Keratinocyte (primary cell): ENCODE measurements at regions not wholly inside any gene's neighbourhood (a gene's known extent, or its start where the extent isn't known, plus 50 kb on each side); places are given as distances from the start of the nearest gene placed in this dataset.

Source experiments
- DNase-seq: peaks from one replicate; pipeline ENCODE4 v3.0.0-alpha.2; 2011; ENCODE audit warnings: low read depth, missing footprints, low spot score
- FAIRE-seq: peaks from 2 replicates; lab custom pipeline; 2011; peaks lifted over from hg19 to GRCh38; lab: Jason Lieb, UNC
- H2AFZ ChIP-seq: 2 replicates; pipeline ENCODE4 v1.6.0; 2012; ENCODE audit warnings: low read length, control low read depth, inconsistent platforms; ENCODE audit not compliant: control insufficient read depth
- H3K27ac ChIP-seq: 2 replicates; pipeline ENCODE4 v1.5.1; 2011; ENCODE audit warnings: low read length; ENCODE audit not compliant: control insufficient read depth, insufficient read depth
- H3K27me3 ChIP-seq: 3 replicates; pipeline ENCODE4 v1.6.0; 2011; ENCODE audit warnings: low read length; ENCODE audit not compliant: control insufficient read depth, insufficient read depth; ENCODE audit errors: extremely low read depth
- H3K36me3 ChIP-seq, 2 experiments: 2 replicates in 1 of 2; 3 replicates in 1 of 2; pipeline ENCODE4 v1.5.1; 2011; ENCODE audit warnings: low read length in 2 of 2, mild to moderate bottlenecking in 1 of 2; ENCODE audit not compliant: control insufficient read depth in 2 of 2, insufficient read depth in 2 of 2; ENCODE audit errors: extremely low read depth in 1 of 2
- H3K4me1 ChIP-seq: 3 replicates; pipeline ENCODE4 v1.5.1; 2011; ENCODE audit warnings: low read length; ENCODE audit not compliant: control insufficient read depth, insufficient read depth; ENCODE audit errors: extremely low read depth
- H3K4me2 ChIP-seq: 3 replicates; pipeline ENCODE4 v1.6.0; 2011; ENCODE audit warnings: low read depth, low read length; ENCODE audit not compliant: control insufficient read depth, insufficient read depth; ENCODE audit errors: extremely low read depth
- H3K4me3 ChIP-seq, 3 experiments: fragments of 200-600 bp in 1 of 3; sonication (generic) in 1 of 3; 2 replicates in 2 of 3; 3 replicates in 1 of 3; pipeline ENCODE4 v1.5.1; 2011 to 2016; ENCODE audit warnings: low read length in 3 of 3, mild to moderate bottlenecking in 3 of 3, control low read depth in 2 of 3, inconsistent platforms in 1 of 3, low read depth in 1 of 3, mixed read lengths in 1 of 3, mixed run types in 1 of 3, moderate library complexity in 1 of 3; ENCODE audit not compliant: control insufficient read depth in 2 of 3, insufficient read depth in 2 of 3; ENCODE audit errors: extremely low read depth in 1 of 3
- H3K79me2 ChIP-seq: 2 replicates; pipeline ENCODE4 v1.6.0; 2012; ENCODE audit warnings: low read length; ENCODE audit not compliant: control insufficient read depth, insufficient read depth
- H3K9ac ChIP-seq: 3 replicates; pipeline ENCODE4 v1.6.0; 2011; ENCODE audit warnings: low read length; ENCODE audit not compliant: control insufficient read depth, insufficient read depth; ENCODE audit errors: extremely low read depth
- H3K9me1 ChIP-seq: 3 replicates; pipeline ENCODE4 v1.6.0; 2011; ENCODE audit warnings: low read length; ENCODE audit not compliant: control insufficient read depth, insufficient read depth; ENCODE audit errors: extremely low read depth
- H3K9me3 ChIP-seq: 2 replicates; pipeline ENCODE4 v1.5.1; 2012; ENCODE audit warnings: low read depth, low read length; ENCODE audit not compliant: control insufficient read depth
- H4K20me1 ChIP-seq: 3 replicates; pipeline ENCODE4 v1.6.0; 2011; ENCODE audit warnings: low read length; ENCODE audit not compliant: control insufficient read depth, insufficient read depth; ENCODE audit errors: extremely low read depth
- EZH2 ChIP-seq: IDR thresholded peaks from one replicate; pipeline ENCODE4 v1.6.1; 2012; ENCODE audit warnings: inconsistent platforms, mild to moderate bottlenecking, low read length, moderate library complexity
- dilution Hi-C: fragments of 300-500 bp; cut with MboI; formaldehyde crosslinking; loops from one replicate; pipeline ENCODE4 v1.7.0; 2020; ENCODE audit warnings: low sequenced_read_pairs; ENCODE audit not compliant: extremely low pct_ligation_motif_present
- TF ChIP-seq, protein P1 (sequence below), 3 experiments: IDR thresholded peaks in 1 of 3; conservative IDR thresholded peaks in 1 of 3; optimal IDR thresholded peaks in 1 of 3; 2 replicates in 2 of 3; 3 replicates in 1 of 3; pipeline versions ENCODE3 to v1.5.1; 2011; ENCODE audit warnings: low read length in 3 of 3, mild to moderate bottlenecking in 3 of 3, moderate library complexity in 2 of 3, control low read depth in 1 of 3, inconsistent platforms in 1 of 3; ENCODE audit not compliant: insufficient read depth in 2 of 3; ENCODE audit errors: extremely low read depth in 1 of 3

GRCh38 chr13:85347251-85347650 is 452.0 kb downstream of the SLITRK6 start:
- no peak overlapping the region for H3K4me2 ChIP-seq
- no peak overlapping the region for H2AFZ ChIP-seq
- H3K4me3 ChIP-seq: no peak overlapping the region
- no peaks in the 10 kb centered on the region for H3K4me1 ChIP-seq
- H3K79me2 ChIP-seq: no peaks in the 10 kb centered on the region
- H3K27ac ChIP-seq: no peak overlapping the region
- no peaks in the 10 kb centered on the region for H3K36me3 ChIP-seq
- H3K9me3 ChIP-seq: no peaks in the 10 kb centered on the region
- H3K27me3 ChIP-seq: no peaks in the 10 kb centered on the region
- TF ChIP-seq, protein P1, sequence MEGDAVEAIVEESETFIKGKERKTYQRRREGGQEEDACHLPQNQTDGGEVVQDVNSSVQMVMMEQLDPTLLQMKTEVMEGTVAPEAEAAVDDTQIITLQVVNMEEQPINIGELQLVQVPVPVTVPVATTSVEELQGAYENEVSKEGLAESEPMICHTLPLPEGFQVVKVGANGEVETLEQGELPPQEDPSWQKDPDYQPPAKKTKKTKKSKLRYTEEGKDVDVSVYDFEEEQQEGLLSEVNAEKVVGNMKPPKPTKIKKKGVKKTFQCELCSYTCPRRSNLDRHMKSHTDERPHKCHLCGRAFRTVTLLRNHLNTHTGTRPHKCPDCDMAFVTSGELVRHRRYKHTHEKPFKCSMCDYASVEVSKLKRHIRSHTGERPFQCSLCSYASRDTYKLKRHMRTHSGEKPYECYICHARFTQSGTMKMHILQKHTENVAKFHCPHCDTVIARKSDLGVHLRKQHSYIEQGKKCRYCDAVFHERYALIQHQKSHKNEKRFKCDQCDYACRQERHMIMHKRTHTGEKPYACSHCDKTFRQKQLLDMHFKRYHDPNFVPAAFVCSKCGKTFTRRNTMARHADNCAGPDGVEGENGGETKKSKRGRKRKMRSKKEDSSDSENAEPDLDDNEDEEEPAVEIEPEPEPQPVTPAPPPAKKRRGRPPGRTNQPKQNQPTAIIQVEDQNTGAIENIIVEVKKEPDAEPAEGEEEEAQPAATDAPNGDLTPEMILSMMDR (optimal IDR thresholded peaks at IDR 0.05 in 1 of 3, IDR thresholded peaks at IDR 0.05 in 1 of 3, conservative IDR thresholded peaks at IDR 0.05 in 1 of 3; ENCODE audit: extremely low read depth in 1 of 3, insufficient read depth in 2 of 3, low read length in 3 of 3): no peak
- no peak for TF ChIP-seq EZH2
- no peaks in the 10 kb centered on the region for H4K20me1 ChIP-seq
- dilution Hi-C loops: no loop called here
- H3K9ac ChIP-seq: no peak overlapping the region
- FAIRE-seq: no peak
- H3K9me1 ChIP-seq: no peaks in the 10 kb centered on the region
- DNase-seq: no peak

DNA sequence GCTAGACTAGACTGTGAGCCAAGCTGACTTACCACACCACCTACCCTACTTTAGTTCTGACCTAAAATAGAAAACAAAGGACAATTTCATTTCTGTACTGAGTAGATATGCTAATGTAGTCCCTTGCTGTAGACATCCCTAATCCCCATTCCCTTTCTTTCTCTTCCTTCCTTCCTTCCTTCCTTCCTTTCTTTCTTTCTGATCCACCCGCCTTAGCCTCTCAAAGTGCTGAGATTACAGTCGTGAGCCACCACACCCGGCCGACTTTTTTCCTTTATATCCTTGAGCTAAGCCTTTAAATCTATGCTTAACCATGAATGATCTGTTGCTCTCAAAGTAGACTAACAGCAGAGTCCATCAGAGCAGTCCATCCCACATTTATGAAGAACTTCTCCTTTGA is 465.0 kb downstream of the SLITRK6 start:
- no peak for FAIRE-seq
- no peaks in the 10 kb centered on the region for H3K9me1 ChIP-seq
- no peak overlapping the region for H3K9ac ChIP-seq
- H3K4me3 ChIP-seq: no peak overlapping the region
- no peak for DNase-seq
- no peak overlapping the region for H3K4me2 ChIP-seq
- dilution Hi-C loops: no loop called here
- no peaks in the 10 kb centered on the region for H3K79me2 ChIP-seq
- no peaks in the 10 kb centered on the region for H3K27me3 ChIP-seq
- no peaks in the 10 kb centered on the region for H4K20me1 ChIP-seq
- H3K4me1 ChIP-seq: no peaks in the 10 kb centered on the region
- H3K36me3 ChIP-seq: no peaks in the 10 kb centered on the region
- H3K9me3 ChIP-seq: no peaks in the 10 kb centered on the region
- no peak for TF ChIP-seq EZH2
- TF ChIP-seq, protein P1 (optimal IDR thresholded peaks at IDR 0.05 in 1 of 3, IDR thresholded peaks at IDR 0.05 in 1 of 3, conservative IDR thresholded peaks at IDR 0.05 in 1 of 3; ENCODE audit: extremely low read depth in 1 of 3, insufficient read depth in 2 of 3, low read length in 3 of 3): no peak
- no peak overlapping the region for H3K27ac ChIP-seq
- no peak overlapping the region for H2AFZ ChIP-seq
